GM19397 (cell line): ENCODE measurements at regions not wholly inside any gene's neighbourhood (a gene's known extent, or its start where the extent isn't known, plus 50 kb on each side); places are given as distances from the start of the nearest gene placed in this dataset.

Source experiments
- ATAC-seq: cut with Tn5 transposase; IDR thresholded peaks from one replicate; pipeline ENCODE4 v1.9.1; 2021; ENCODE audit warnings: mild to moderate bottlenecking, moderate library complexity; ENCODE audit not compliant: unreplicated experiment

GRCh38 chr2:16304876-16305590 is 360.6 kb downstream of the CYRIA start:
- ATAC-seq: no peak

- no peak for ATAC-seq
These were observed 361.9 kb downstream of the CYRIA start for GRCh38 chr2:16303761-16304160.

GRCh38 chr2:16303273-16303577 is 362.4 kb downstream of the CYRIA start:
- ATAC-seq: no peak

- ATAC-seq: no peak
These were observed 362.3 kb downstream of the MYCN start for GRCh38 chr2:16302431-16303272.

GRCh38 chr2:16301961-16302360 is 361.6 kb downstream of the MYCN start:
- no peak for ATAC-seq

- ATAC-seq: no peak
These were observed 358.5 kb downstream of the MYCN start for GRCh38 chr2:16298866-16299265.

- no peak for ATAC-seq
These were observed 356.2 kb downstream of the MYCN start for GRCh38 chr2:16296331-16297250.

- no peak for ATAC-seq
These were observed 355.6 kb downstream of the MYCN start for GRCh38 chr2:16296038-16296290.

- ATAC-seq: no peak
These were observed 354.4 kb downstream of the MYCN start for GRCh38 chr2:16294791-16295190.

GRCh38 chr2:16293871-16294270 is 353.5 kb downstream of the MYCN start:
- no peak for ATAC-seq

- ATAC-seq: no peak
These were observed 353.0 kb downstream of the MYCN start for GRCh38 chr2:16293398-16293797.

- ATAC-seq: no peak
These were observed 351.6 kb downstream of the MYCN start for GRCh38 chr2:16291731-16292550.

GRCh38 chr2:16291226-16291625 is 350.9 kb downstream of the MYCN start:
- ATAC-seq: no peak

GRCh38 chr2:16290311-16291020 is 350.1 kb downstream of the MYCN start:
- no peak for ATAC-seq

- ATAC-seq: no peak
These were observed 348.2 kb downstream of the MYCN start for GRCh38 chr2:16288371-16289112.

- ATAC-seq: no peak
These were observed 347.5 kb downstream of the MYCN start for GRCh38 chr2:16287831-16288230.

- ATAC-seq: no peak
These were observed 346.9 kb downstream of the MYCN start for GRCh38 chr2:16287281-16287680.

- ATAC-seq: no peak
These were observed 345.6 kb downstream of the MYCN start for GRCh38 chr2:16285813-16286510.
